HepG2 (cell line): ENCODE measurements at regions not wholly inside any gene's neighbourhood (a gene's known extent, or its start where the extent isn't known, plus 50 kb on each side); places are given as distances from the start of the nearest gene placed in this dataset.

Source experiments
- ATAC-seq: fragments of 200-7000 bp; cut with Tn5 transposase; 3 replicates; pipeline ENCODE4 v1.9.1; 2020; ENCODE audit warnings: mild to moderate bottlenecking, moderate library complexity
- BruUV-seq: library from RNA; stranded (reverse); fragments of 400-500 nt; replicated peaks from 2 replicates; lab custom pipeline; 2021; lab: Mats Ljungman, UMichigan
- CTCF ChIA-PET: fragments of 300-600 bp; formaldehyde crosslinking; extraction: SDS; loops from one replicate; lab custom pipeline; 2021; ENCODE audit warnings: low total read pairs, inconsistent platforms, low intra/inter-chr PET ratio; lab: Yijun Ruan, JAX
- POLR2A ChIA-PET: fragments of 350-600 bp; sonication (Branson Sonifier 250); formaldehyde crosslinking; loops from one replicate; lab custom pipeline; 2020; ENCODE audit warnings: antibody characterized with exemption, inconsistent platforms; lab: Yijun Ruan, JAX
- DNase-seq: peaks from one replicate; pipeline ENCODE4 v3.0.0-alpha.2; 2015; ENCODE audit warnings: low spot score
- FAIRE-seq: peaks from 3 replicates; lab custom pipeline; 2011; peaks lifted over from hg19 to GRCh38; lab: Jason Lieb, UNC
- H2AFZ ChIP-seq: one replicate; pipeline ENCODE4 v1.6.1; 2011; ENCODE audit warnings: low read length, inconsistent platforms
- H3K27ac ChIP-seq: fragments of 300-600 bp; 3 replicates; pipeline ENCODE4 v1.8.0; 2011; ENCODE audit warnings: mixed run types, mild to moderate bottlenecking, mixed read lengths, low read length, inconsistent platforms; ENCODE audit not compliant: insufficient read depth; ENCODE audit errors: extremely low read length
- H3K27me3 ChIP-seq, 2 experiments: fragments of 200-600 bp in 1 of 2; 2 replicates in 1 of 2; 3 replicates in 1 of 2; pipeline versions ENCODE4 v1.6.0 to v1.8.0; 2011; ENCODE audit warnings: low read length in 2 of 2, mild to moderate bottlenecking in 2 of 2, moderate library complexity in 2 of 2, inconsistent platforms in 1 of 2; ENCODE audit not compliant: insufficient read depth in 2 of 2, control insufficient read depth in 1 of 2
- H3K36me3 ChIP-seq, 2 experiments: fragments of 200-600 bp in 1 of 2; replicated peaks in 1 of 2; 2 replicates in 1 of 2; 3 replicates in 1 of 2; pipeline versions ENCODE4 v1.5.1 to v1.8.0; 2011; ENCODE audit warnings: low read length in 2 of 2, inconsistent platforms in 1 of 2; ENCODE audit not compliant: insufficient read depth in 2 of 2, control insufficient read depth in 1 of 2
- H3K4me1 ChIP-seq: 2 replicates; pipeline ENCODE4 v1.5.1; 2012; ENCODE audit warnings: low read length, inconsistent platforms; ENCODE audit not compliant: insufficient read depth
- H3K4me2 ChIP-seq: 2 replicates; pipeline ENCODE4 v1.6.0; 2011; ENCODE audit warnings: low read depth, low read length, inconsistent platforms
- H3K4me3 ChIP-seq, 3 experiments: fragments of 200-600 bp in 1 of 3; sonication (generic), shearing (Covaris generic) in 1 of 3; replicated peaks in 1 of 3; 2 replicates each; pipeline ENCODE4 v1.5.1; 2011 to 2016; ENCODE audit warnings: low read length in 3 of 3, inconsistent platforms in 2 of 3, low read depth in 2 of 3, mild to moderate bottlenecking in 2 of 3, control low read depth in 1 of 3, mixed read lengths in 1 of 3; ENCODE audit not compliant: insufficient read depth in 1 of 3
- H3K79me2 ChIP-seq: one replicate; pipeline ENCODE4 v1.6.1; 2011; ENCODE audit warnings: low read length, inconsistent platforms; ENCODE audit not compliant: insufficient read depth
- H3K9ac ChIP-seq: 2 replicates; pipeline ENCODE4 v1.6.0; 2011; ENCODE audit warnings: mild to moderate bottlenecking, low read depth, low read length, inconsistent platforms; ENCODE audit not compliant: insufficient read depth
- H3K9me3 ChIP-seq: 2 replicates; pipeline ENCODE4 v1.5.1; 2012; ENCODE audit warnings: mild to moderate bottlenecking, low read length
- H4K20me1 ChIP-seq: 2 replicates; pipeline ENCODE4 v1.6.0; 2011; ENCODE audit warnings: inconsistent platforms, mild to moderate bottlenecking, low read length, moderate library complexity; ENCODE audit not compliant: insufficient read depth
- DNMT1 ChIP-seq: sonication (generic); formaldehyde crosslinking; IDR thresholded peaks from 2 replicates; pipeline ENCODE4 v1.5.1; 2020; ENCODE audit warnings: mild to moderate bottlenecking, missing genetic modification reagents
- EP300 ChIP-seq, 3 experiments: sonication (generic) in 1 of 3; formaldehyde crosslinking in 1 of 3; IDR thresholded peaks; 2 replicates each; pipeline versions ENCODE4 v1.5.1 to v1.6.1; 2011 to 2020; ENCODE audit warnings: low read depth in 2 of 3, low read length in 2 of 3, borderline replicate concordance in 1 of 3, improper control_type of control experiment in 1 of 3, mild to moderate bottlenecking in 1 of 3, missing genetic modification reagents in 1 of 3, moderate library complexity in 1 of 3
- MTF2 ChIP-seq: sonication (generic); formaldehyde crosslinking; IDR thresholded peaks from 2 replicates; pipeline ENCODE4 v1.5.0; 2020; ENCODE audit warnings: missing genetic modification reagents, borderline replicate concordance
- NCOR1 ChIP-seq: fragments of 200-600 bp; sonication (generic); IDR thresholded peaks from 2 replicates; pipeline ENCODE4 v1.7.0; 2017; ENCODE audit warnings: antibody characterized with exemption, low read length, borderline replicate concordance
- NFKB2 ChIP-seq: sonication (generic); formaldehyde crosslinking; IDR thresholded peaks from 2 replicates; pipeline ENCODE4 v1.4.0; 2020; ENCODE audit warnings: missing genetic modification reagents, borderline replicate concordance
- SMAD1 ChIP-seq: sonication (generic); formaldehyde crosslinking; IDR thresholded peaks from 2 replicates; pipeline ENCODE4 v1.4.0; 2020; ENCODE audit warnings: missing genetic modification reagents, low read depth, mild to moderate bottlenecking, borderline replicate concordance
- SUZ12 ChIP-seq: fragments of 150-350 bp; IDR thresholded peaks from 2 replicates; pipeline ENCODE4 v1.6.1; 2014; ENCODE audit warnings: low read depth, low read length
- ZBTB3 ChIP-seq: sonication (generic); formaldehyde crosslinking; IDR thresholded peaks from 2 replicates; pipeline ENCODE4 v1.4.0; 2020; ENCODE audit warnings: low read depth, mild to moderate bottlenecking, moderate library complexity, missing genetic modification reagents, borderline replicate concordance
- ZFY ChIP-seq: sonication (generic); formaldehyde crosslinking; IDR thresholded peaks from 2 replicates; pipeline ENCODE4 v1.4.0; 2020; ENCODE audit warnings: missing genetic modification reagents
- ZNF263 ChIP-seq: sonication (generic); formaldehyde crosslinking; IDR thresholded peaks from 2 replicates; pipeline ENCODE4 v1.4.0; 2020; ENCODE audit warnings: missing genetic modification reagents
- ZNF296 ChIP-seq: sonication (generic); formaldehyde crosslinking; conservative IDR thresholded peaks from 2 replicates; pipeline ENCODE4 v1.5.0; 2020; ENCODE audit warnings: mild to moderate bottlenecking, missing genetic modification reagents
- ZNF331 ChIP-seq: sonication (generic); formaldehyde crosslinking; IDR thresholded peaks from 2 replicates; pipeline ENCODE4 v1.4.0; 2020; ENCODE audit warnings: missing genetic modification reagents
- ZNF501 ChIP-seq: sonication (generic); formaldehyde crosslinking; IDR thresholded peaks from 2 replicates; pipeline ENCODE4 v1.5.1; 2020; ENCODE audit warnings: mild to moderate bottlenecking, moderate library complexity, missing genetic modification reagents
- ZNF776 ChIP-seq: sonication (generic); formaldehyde crosslinking; IDR thresholded peaks from 2 replicates; pipeline ENCODE4 v1.4.0; 2020; ENCODE audit warnings: mild to moderate bottlenecking, missing genetic modification reagents
- WGBS: methylation state at CpG from one replicate; pipeline ENCODE4 v1.1.6; 2017; ENCODE audit warnings: low lambda C conversion rate; 5-methylcytosine and 5-hydroxymethylcytosine counted together
- in situ Hi-C: cut with HindIII; loops from 2 replicates; pipeline ENCODE4 v1.10.0; 2017; ENCODE audit warnings: low pct_unique_long_range_greater_than_20kb; ENCODE audit not compliant: extremely low pct_ligation_motif_present
- intact Hi-C: fragments of 100-400 bp; cut with micrococcal nuclease; formaldehyde crosslinking; loops from one replicate; pipeline ENCODE4 v1.10.0; 2022; ENCODE audit not compliant: unreplicated experiment
- TF ChIP-seq, protein P1 (sequence below): sonication (generic); IDR thresholded peaks from 2 replicates; pipeline ENCODE4 v1.6.1; 2016; ENCODE audit warnings: low read depth, borderline replicate concordance
- TF ChIP-seq, protein P2 (sequence below): IDR thresholded peaks from 2 replicates; pipeline ENCODE4 v1.6.1; 2016; ENCODE audit warnings: low read depth, control low read depth

DNA sequence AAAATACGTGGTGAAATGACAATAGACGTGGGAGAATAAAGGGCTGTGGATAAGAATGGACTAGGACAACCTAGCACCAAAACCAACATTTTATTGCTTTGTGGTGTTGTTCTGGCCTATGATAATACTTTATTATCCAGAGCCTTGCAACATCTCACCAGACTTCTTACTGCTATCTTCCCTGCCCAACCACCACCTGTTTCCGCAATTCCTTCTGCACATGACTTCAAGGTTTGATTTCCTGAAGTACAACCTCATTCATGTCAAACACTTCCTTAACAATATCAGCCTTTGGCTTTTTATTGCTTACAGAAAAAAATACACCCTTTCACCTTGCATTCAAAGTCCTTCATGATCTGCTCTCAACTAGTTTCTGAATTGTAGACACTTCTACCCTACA lies 84.8 kb downstream of the RTL3 start:
- Histone ChIP-seq H3K36me3 (no peaks in the 10 kb centered on the region), H3K9me3 (no peaks in the 10 kb centered on the region), H3K4me1 (no peaks in the 10 kb centered on the region), H4K20me1 (no peaks in the 10 kb centered on the region), H3K9ac (no peak overlapping the region), H3K27ac (no peak overlapping the region), H2AFZ (no peak overlapping the region), H3K4me3 (no peak overlapping the region), H3K79me2 (no peaks in the 10 kb centered on the region), H3K27me3 (no peaks in the 10 kb centered on the region), H3K4me2 (no peak overlapping the region)
- whole genome bisulfite sequencing: 31% methylated on average over 3 of the region's 3 CpGs
- ChIA-PET POLR2A (no interaction called here), CTCF (no interaction called here)
- intact Hi-C loops (no loop called here), in situ Hi-C loops (no loop called here)
- no peak for DNase-seq
- ATAC-seq: no peak
- TF ChIP-seq ZNF776 (CRISPR knock-in tag) (no peak), NFKB2 (CRISPR knock-in tag) (no peak), SUZ12 (no peak), MTF2 (no peak), ZFY (no peak)
- TF ChIP-seq, protein P1, sequence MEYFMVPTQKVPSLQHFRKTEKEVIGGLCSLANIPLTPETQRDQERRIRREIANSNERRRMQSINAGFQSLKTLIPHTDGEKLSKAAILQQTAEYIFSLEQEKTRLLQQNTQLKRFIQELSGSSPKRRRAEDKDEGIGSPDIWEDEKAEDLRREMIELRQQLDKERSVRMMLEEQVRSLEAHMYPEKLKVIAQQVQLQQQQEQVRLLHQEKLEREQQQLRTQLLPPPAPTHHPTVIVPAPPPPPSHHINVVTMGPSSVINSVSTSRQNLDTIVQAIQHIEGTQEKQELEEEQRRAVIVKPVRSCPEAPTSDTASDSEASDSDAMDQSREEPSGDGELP: no peak
- TF ChIP-seq, protein P2, sequence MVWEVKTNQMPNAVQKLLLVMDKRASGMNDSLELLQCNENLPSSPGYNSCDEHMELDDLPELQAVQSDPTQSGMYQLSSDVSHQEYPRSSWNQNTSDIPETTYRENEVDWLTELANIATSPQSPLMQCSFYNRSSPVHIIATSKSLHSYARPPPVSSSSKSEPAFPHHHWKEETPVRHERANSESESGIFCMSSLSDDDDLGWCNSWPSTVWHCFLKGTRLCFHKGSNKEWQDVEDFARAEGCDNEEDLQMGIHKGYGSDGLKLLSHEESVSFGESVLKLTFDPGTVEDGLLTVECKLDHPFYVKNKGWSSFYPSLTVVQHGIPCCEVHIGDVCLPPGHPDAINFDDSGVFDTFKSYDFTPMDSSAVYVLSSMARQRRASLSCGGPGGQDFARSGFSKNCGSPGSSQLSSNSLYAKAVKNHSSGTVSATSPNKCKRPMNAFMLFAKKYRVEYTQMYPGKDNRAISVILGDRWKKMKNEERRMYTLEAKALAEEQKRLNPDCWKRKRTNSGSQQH (CRISPR knock-in tag): no peak
- no TSS peak for BruUV-seq
- no peak for FAIRE-seq

DNA sequence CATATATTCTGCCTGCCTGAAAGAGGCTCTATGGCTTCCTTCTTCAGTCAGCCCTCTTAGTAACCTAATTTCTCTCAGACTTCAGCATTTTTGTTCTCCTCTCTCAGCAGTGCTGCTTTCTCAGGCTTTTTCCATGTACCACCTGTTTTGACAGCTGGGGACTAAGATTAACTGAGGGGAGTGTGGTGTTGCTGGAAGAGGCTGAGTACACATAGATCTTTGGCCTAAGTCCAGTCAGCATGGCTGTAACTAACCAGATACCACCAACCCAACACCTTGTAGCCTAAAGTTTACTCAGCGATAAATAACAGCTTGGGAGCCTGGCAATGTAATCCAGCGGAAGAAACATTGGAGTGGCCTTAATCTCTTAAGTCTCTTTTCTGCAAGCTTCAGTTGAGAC lies 85.5 kb downstream of the RTL3 start:
- H3K79me2 ChIP-seq: no peaks in the 10 kb centered on the region
- FAIRE-seq (no peak), DNase-seq (no peak), ATAC-seq (no peak)
- intact Hi-C loops (no loop called here), in situ Hi-C loops (no loop called here)
- H2AFZ ChIP-seq: no peak overlapping the region
- no peaks in the 10 kb centered on the region for H3K9me3 ChIP-seq
- ChIA-PET CTCF (no interaction called here), POLR2A (no interaction called here)
- H3K4me3 ChIP-seq: no peak overlapping the region
- H3K4me2 ChIP-seq: no peak overlapping the region
- no peak overlapping the region for H3K27ac ChIP-seq
- WGBS: 100% methylated on average over 1 of the region's 2 CpGs
- no peaks in the 10 kb centered on the region for H4K20me1 ChIP-seq
- no peaks in the 10 kb centered on the region for H3K36me3 ChIP-seq
- H3K9ac ChIP-seq: no peak overlapping the region
- no peaks in the 10 kb centered on the region for H3K27me3 ChIP-seq
- BruUV-seq: no TSS peak
- no peaks in the 10 kb centered on the region for H3K4me1 ChIP-seq
- TF ChIP-seq NCOR1 (no peak), ZNF296 (CRISPR knock-in tag) (no peak), ZNF501 (CRISPR knock-in tag) (no peak), EP300 (IDR thresholded peaks at IDR 0.05; ENCODE audit: low read depth in 2 of 2, low read length in 2 of 2) (no peak), EP300 (CRISPR knock-in tag; IDR thresholded peaks at IDR 0.05; ENCODE audit: borderline replicate concordance) (no peak), ZNF331 (CRISPR knock-in tag) (no peak), SMAD1 (CRISPR knock-in tag) (no peak), ZNF263 (CRISPR knock-in tag) (no peak), ZBTB3 (no peak), DNMT1 (CRISPR knock-in tag) (no peak)
- TF ChIP-seq, protein P1: no peak
